ENCODE measurements at regions not wholly inside any gene's neighbourhood (a gene's known extent, or its start where the extent isn't known, plus 50 kb on each side); places are given as distances from the start of the nearest gene placed in this dataset.

GRCh38 chr11:104736502-104736901, 161.8 kb downstream of the CASP12 start:
- H4K8ac ChIP-seq (ENCODE audit: extremely low read depth, insufficient read depth, low read length): no peak overlapping the region
- no peak overlapping the region for H4K5ac ChIP-seq (ENCODE audit: insufficient read length, low read depth, low read length)
- H2BK12ac ChIP-seq (ENCODE audit: low read depth, low read length): no peak overlapping the region
- H2BK5ac ChIP-seq (ENCODE audit: low read depth, low read length): no peak overlapping the region
- H3K23me2 ChIP-seq (ENCODE audit: low read depth, low read length): no peaks in the 10 kb centered on the region
- H3K4me1 ChIP-seq (replicated peaks in 1 of 4; ENCODE audit: control insufficient read depth in 3 of 4, insufficient read depth in 4 of 4, low read length in 3 of 4): no peaks in the 10 kb centered on the region
- no peak overlapping the region for H3K23ac ChIP-seq (ENCODE audit: insufficient read length)
- H3K4me3 ChIP-seq (ENCODE audit: extremely low read depth in 1 of 4, insufficient read depth in 2 of 4, low read depth in 3 of 4, low read length in 4 of 4): no peak overlapping the region
- H2BK20ac ChIP-seq (ENCODE audit: low read length): no peak overlapping the region
- H3K79me2 ChIP-seq (ENCODE audit: control insufficient read depth in 1 of 2, insufficient read depth in 2 of 2, low read length in 2 of 2): no peaks in the 10 kb centered on the region
- H3K56ac ChIP-seq (replicated peaks; ENCODE audit: insufficient read length, low read depth, low read length): no peak overlapping the region
- H3K18ac ChIP-seq (ENCODE audit: extremely low read depth, low read length): no peak overlapping the region
- H3K27ac ChIP-seq (ENCODE audit: low read depth, low read length): no peak overlapping the region
- TF ChIP-seq SP4 (IDR thresholded peaks at IDR 0.05; ENCODE audit: low read length): no peak
- no peak for TF ChIP-seq BCL11A (IDR thresholded peaks at IDR 0.05; ENCODE audit: low read depth in 2 of 2, low read length in 2 of 2)
- no peak for TF ChIP-seq CHD2 (IDR thresholded peaks at IDR 0.05; ENCODE audit: low read length)
- no peak for TF ChIP-seq ATF2 (IDR thresholded peaks at IDR 0.05; ENCODE audit: low read length)
- DNase-seq (ENCODE audit: low read depth in 1 of 2, low spot score in 2 of 2) (no peak), FAIRE-seq (no peak)
- H2AK5ac ChIP-seq (ENCODE audit: low read depth, low read length): no peak overlapping the region
- no peaks in the 10 kb centered on the region for H4K20me1 ChIP-seq (replicated peaks in 1 of 2; ENCODE audit: control insufficient read depth in 1 of 2, insufficient read depth in 2 of 2, low read length in 2 of 2)
- no peaks in the 10 kb centered on the region for H3K36me3 ChIP-seq (ENCODE audit: control insufficient read depth in 2 of 4, insufficient read depth in 4 of 4, low read length in 3 of 4)
- 85% methylated on average over 2 of the region's 2 CpGs; no CpG with 5 or more reads in 1 of the 2 experiments for WGBS, 2 experiments (ENCODE audit: extremely low coverage in 1 of 2, insufficient coverage in 1 of 2, insufficient read length in 1 of 2, insufficient replicate concordance in 2 of 2, low coverage in 1 of 2, low lambda C conversion rate in 2 of 2, missing lambda C conversion rate in 1 of 2)
- H3K9ac ChIP-seq (replicated peaks in 1 of 4; ENCODE audit: extremely low read depth in 1 of 4, low read depth in 3 of 4, low read length in 3 of 4): no peak overlapping the region
- H3K27me3 ChIP-seq (replicated peaks in 1 of 4; ENCODE audit: control insufficient read depth in 3 of 4, extremely low read depth in 1 of 4, insufficient read depth in 3 of 4, low read length in 3 of 4): no peaks in the 10 kb centered on the region
- no peak overlapping the region for H3K4me2 ChIP-seq (ENCODE audit: insufficient read depth in 1 of 2, low read depth in 2 of 2, low read length in 2 of 2)
- H2BK15ac ChIP-seq (ENCODE audit: low read length): no peak overlapping the region
- no peak overlapping the region for H4K91ac ChIP-seq (replicated peaks; ENCODE audit: insufficient read length, low read length)
- no peak overlapping the region for H3K14ac ChIP-seq (ENCODE audit: insufficient read length)
- CTCF ChIA-PET (ENCODE audit: partially characterized antibody): interaction anchor here (0.6 kb wide), 1 partner anchor 1190 kb away, joined by 5 read pairs; no protein-coding TSS in a partner anchor
- H2AFZ ChIP-seq (ENCODE audit: low read length): no peak overlapping the region
- no peaks in the 10 kb centered on the region for H3K9me3 ChIP-seq (ENCODE audit: insufficient read depth in 2 of 2, low read depth in 1 of 2, low read length in 1 of 2)
- POLR2A ChIA-PET (ENCODE audit: partially characterized antibody): no interaction called here
- H3K4ac ChIP-seq (replicated peaks; ENCODE audit: insufficient read length, low read depth, low read length): no peak overlapping the region
- H2BK120ac ChIP-seq (replicated peaks; ENCODE audit: low read depth, low read length): no peak overlapping the region
- no peaks in the 10 kb centered on the region for H3K79me1 ChIP-seq (ENCODE audit: low read depth, low read length)

All from H1 (cell line).